K562 (cell line): ENCODE measurements at regions not wholly inside any gene's neighbourhood (a gene's known extent, or its start where the extent isn't known, plus 50 kb on each side); places are given as distances from the start of the nearest gene placed in this dataset.

Experiments
- ATAC-seq: fragments of 200-7000 bp; cut with Tn5 transposase; 3 replicates; pipeline ENCODE4 v1.9.1; 2020; ENCODE audit warnings: moderate library complexity
- BruUV-seq: library from RNA; stranded (reverse); fragments of 400-500 nt; replicated peaks from 2 replicates; lab custom pipeline; 2021; lab: Mats Ljungman, UMichigan
- CTCF ChIA-PET: fragments of 300-600 bp; formaldehyde crosslinking; extraction: SDS; loops from one replicate; lab custom pipeline; 2021; ENCODE audit warnings: low intra/inter-chr PET ratio; lab: Yijun Ruan, JAX
- POLR2A ChIA-PET: fragments of 300-600, 350-650 bp; sonication (Branson Sonifier 250); formaldehyde crosslinking; extraction: SDS; loops from one replicate; lab custom pipeline; 2021; ENCODE audit warnings: antibody characterized with exemption, inconsistent platforms; lab: Yijun Ruan, JAX
- DNase-seq, 4 experiments: peaks; one replicate each; pipeline versions ENCODE4 v3.0.0 to v3.0.0-alpha.2; 2011 to 2018; ENCODE audit warnings: low spot score in 3 of 4, mixed read lengths in 3 of 4; ENCODE audit errors: extremely low read depth in 1 of 4
- FAIRE-seq: peaks from 2 replicates; lab custom pipeline; 2011; peaks lifted over from hg19 to GRCh38; lab: Jason Lieb, UNC
- H2AFZ ChIP-seq: 2 replicates; pipeline ENCODE4 v1.6.0; 2011; ENCODE audit warnings: low read depth, low read length, control low read depth, inconsistent platforms
- H3K27ac ChIP-seq: fragments of 200-600 bp; 3 replicates; pipeline ENCODE4 v1.8.0; 2011; ENCODE audit warnings: low read depth, mild to moderate bottlenecking, control low read depth, inconsistent platforms, low read length, moderate library complexity, mixed read lengths; ENCODE audit errors: extremely low read depth
- H3K27me3 ChIP-seq, 2 experiments: fragments of 300-600 bp in 1 of 2; 2 replicates in 1 of 2; 3 replicates in 1 of 2; pipeline versions ENCODE4 v1.6.0 to v1.8.0; 2011; ENCODE audit warnings: inconsistent platforms in 2 of 2, low read length in 2 of 2, mild to moderate bottlenecking in 1 of 2, mixed read lengths in 1 of 2, moderate library complexity in 1 of 2; ENCODE audit not compliant: control insufficient read depth in 2 of 2, insufficient read depth in 2 of 2
- H3K36me3 ChIP-seq: fragments of 300-600 bp; 3 replicates; pipeline ENCODE4 v1.8.0; 2011; ENCODE audit warnings: mild to moderate bottlenecking, low read length, inconsistent platforms; ENCODE audit not compliant: control insufficient read depth, insufficient read depth
- H3K4me1 ChIP-seq, 2 experiments: fragments of 200-600 bp in 1 of 2; replicated peaks in 1 of 2; 2 replicates in 1 of 2; 3 replicates in 1 of 2; pipeline versions ENCODE4 v1.5.1 to v1.8.0; 2011; ENCODE audit warnings: inconsistent platforms in 2 of 2, low read length in 2 of 2, mild to moderate bottlenecking in 1 of 2, mixed read lengths in 1 of 2, moderate library complexity in 1 of 2; ENCODE audit not compliant: control insufficient read depth in 2 of 2, insufficient read depth in 2 of 2
- H3K4me2 ChIP-seq: 2 replicates; pipeline ENCODE4 v1.6.1; 2011; ENCODE audit warnings: low read length, control low read depth, inconsistent platforms, mixed read lengths; ENCODE audit not compliant: insufficient read depth
- H3K4me3 ChIP-seq: fragments of 200-600 bp; sonication (generic), shearing (Covaris generic); 2 replicates; pipeline ENCODE4 v1.5.1; 2016; ENCODE audit warnings: control low read depth, inconsistent platforms
- H3K79me2 ChIP-seq: fragments of 200-600 bp; 3 replicates; pipeline ENCODE4 v1.8.0; 2011; ENCODE audit warnings: low read length, inconsistent platforms; ENCODE audit not compliant: control insufficient read depth, insufficient read depth
- H3K9ac ChIP-seq, 2 experiments: 2 replicates each; pipeline versions ENCODE4 v1.6.0 to v1.6.1; 2011; ENCODE audit warnings: low read depth in 2 of 2, low read length in 2 of 2, control low read depth in 1 of 2, inconsistent platforms in 1 of 2, mild to moderate bottlenecking in 1 of 2, mixed read lengths in 1 of 2; ENCODE audit not compliant: insufficient read depth in 1 of 2
- H3K9me1 ChIP-seq: one replicate; pipeline ENCODE4 v1.6.0; 2011; ENCODE audit warnings: inconsistent platforms, mild to moderate bottlenecking, low read length, moderate library complexity; ENCODE audit not compliant: control insufficient read depth, insufficient read depth
- H3K9me3 ChIP-seq: replicated peaks from 2 replicates; pipeline ENCODE4 v1.5.1; 2011; ENCODE audit warnings: low read depth, low read length, inconsistent platforms; ENCODE audit not compliant: control insufficient read depth, insufficient read depth
- H4K20me1 ChIP-seq: replicated peaks from 2 replicates; pipeline ENCODE4 v1.6.1; 2011; ENCODE audit warnings: low read length, inconsistent platforms, mixed read lengths; ENCODE audit not compliant: control insufficient read depth, insufficient read depth
- BMI1 ChIP-seq: fragments of 150-350 bp; IDR thresholded peaks from 2 replicates; pipeline ENCODE4 v1.6.1; 2014; ENCODE audit warnings: low read length
- COPS2 ChIP-seq: fragments of 450-650 bp; conservative IDR thresholded peaks from 2 replicates; pipeline ENCODE4 v1.6.1; 2016; ENCODE audit warnings: mild to moderate bottlenecking, moderate library complexity
- HDAC3 ChIP-seq: fragments of 450-650 bp; IDR thresholded peaks from 2 replicates; pipeline ENCODE4 v1.6.1; 2018; ENCODE audit warnings: borderline replicate concordance, mild to moderate bottlenecking, moderate library complexity; ENCODE audit not compliant: partially characterized antibody
- KAT7 ChIP-seq: sonication (generic); formaldehyde crosslinking; IDR thresholded peaks from 2 replicates; pipeline ENCODE4 v1.8.0; 2022; ENCODE audit warnings: missing genetic modification reagents, mild to moderate bottlenecking, borderline replicate concordance
- OTX1 ChIP-seq: fragments of 450-650 bp; formaldehyde crosslinking; IDR thresholded peaks from 2 replicates; pipeline ENCODE4 v1.4.0; 2022; ENCODE audit warnings: mild to moderate bottlenecking
- PCBP1 ChIP-seq: fragments of 200-400 bp; formaldehyde crosslinking; IDR thresholded peaks from 2 replicates; pipeline ENCODE4 v1.6.1; 2018; ENCODE audit warnings: mild to moderate bottlenecking, low read depth, low read length; ENCODE audit not compliant: poor library complexity, severe bottlenecking
- RCOR1 ChIP-seq, 2 experiments: IDR thresholded peaks; 2 replicates each; pipeline ENCODE4 v1.6.1; 2012; ENCODE audit warnings: low read depth in 2 of 2, low read length in 2 of 2, borderline replicate concordance in 1 of 2, improper control_type of control experiment in 1 of 2
- SMAD3 ChIP-seq: fragments of 450-650 bp; formaldehyde crosslinking; conservative IDR thresholded peaks from 2 replicates; pipeline ENCODE4 v1.4.0; 2020; ENCODE audit warnings: mild to moderate bottlenecking
- YY1 ChIP-seq, 3 experiments: IDR thresholded peaks; 2 replicates each; pipeline ENCODE4 v1.6.1; 2011; ENCODE audit warnings: low read length in 2 of 3, mild to moderate bottlenecking in 2 of 3, moderate library complexity in 2 of 3, borderline replicate concordance in 1 of 3, control low read depth in 1 of 3, low read depth in 1 of 3; ENCODE audit not compliant: insufficient read depth in 3 of 3, insufficient replicate concordance in 2 of 3, control insufficient read depth in 1 of 3, insufficient read length in 1 of 3; ENCODE audit errors: extremely low read depth in 1 of 3
- ZBTB17 ChIP-seq: fragments of 450-650 bp; formaldehyde crosslinking; IDR thresholded peaks from 2 replicates; pipeline ENCODE4 v1.4.0; 2020; ENCODE audit warnings: mild to moderate bottlenecking
- ZNF121 ChIP-seq: sonication (generic); formaldehyde crosslinking; conservative IDR thresholded peaks from 2 replicates; pipeline ENCODE4 v1.8.0; 2022; ENCODE audit warnings: missing genetic modification reagents
- in situ Hi-C: fragments of 300-500 bp; cut with MboI; formaldehyde crosslinking; loops from 4 replicates; pipeline ENCODE4 v1.15.0; 2018; ENCODE audit warnings: inconsistent platforms, mixed read lengths
- intact Hi-C: fragments of 100-400 bp; cut with micrococcal nuclease; formaldehyde crosslinking; loops from 2 replicates; pipeline ENCODE4 v1.14.2; 2022

DNA sequence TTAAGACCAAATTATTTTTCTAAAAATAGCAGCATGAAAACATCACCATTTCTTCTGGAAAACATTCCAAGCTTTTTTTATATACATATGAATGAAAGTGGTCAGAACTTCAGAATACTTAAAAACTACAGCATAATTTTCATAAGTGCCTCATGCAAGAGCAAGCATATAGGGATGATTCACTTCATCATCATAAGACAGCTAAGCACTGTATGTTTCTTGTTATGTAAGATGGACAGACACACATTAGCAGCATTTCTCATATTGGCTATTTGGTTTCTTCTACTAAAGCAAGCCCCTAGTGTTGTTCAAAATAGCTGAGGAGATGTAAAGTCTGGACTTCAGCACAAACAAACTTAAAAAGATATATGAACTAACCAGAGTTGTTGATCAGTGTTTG, 213.1 kb upstream of the NOCT start:
- no peaks in the 10 kb centered on the region for H4K20me1 ChIP-seq
- TF ChIP-seq ZNF121 (no peak), SMAD3 (CRISPR knock-in tag) (no peak), KAT7 (CRISPR knock-in tag) (no peak), RCOR1 (IDR thresholded peaks at IDR 0.05; ENCODE audit: borderline replicate concordance in 1 of 2, low read depth in 2 of 2, low read length in 2 of 2) (no peak), BMI1 (no peak), HDAC3 (no peak), OTX1 (CRISPR knock-in tag) (no peak), YY1 (IDR thresholded peaks at IDR 0.05; ENCODE audit: borderline replicate concordance in 1 of 3, control insufficient read depth in 1 of 3, extremely low read depth in 1 of 3, insufficient read depth in 3 of 3, insufficient read length in 1 of 3, insufficient replicate concordance in 2 of 3, low read depth in 1 of 3, low read length in 2 of 3) (no peak), COPS2 (no peak), ZBTB17 (CRISPR knock-in tag) (no peak), PCBP1 (no peak)
- TF ChIP-seq, all 486 proteins: peak for 0
- ChIA-PET POLR2A (interaction anchor here (1.1 kb wide), 1 partner anchor 12 kb away, joined by 3 read pairs; no protein-coding TSS in a partner anchor), CTCF (no interaction called here)
- no peaks in the 10 kb centered on the region for H3K9me1 ChIP-seq
- H3K79me2 ChIP-seq, result no peaks in the 10 kb centered on the region
- BruUV-seq, result no TSS peak
- intact Hi-C loops, result no loop called here
- H3K4me1 ChIP-seq, result no peaks in the 10 kb centered on the region
- H3K4me3 ChIP-seq, result no peak overlapping the region
- ATAC-seq, result no peak
- no peak for FAIRE-seq
- no peak overlapping the region for H2AFZ ChIP-seq
- H3K9me3 ChIP-seq, result no peaks in the 10 kb centered on the region
- no peaks in the 10 kb centered on the region for H3K36me3 ChIP-seq
- DNase-seq, result no peak
- H3K4me2 ChIP-seq, result no peak overlapping the region
- H3K27ac ChIP-seq, result no peak overlapping the region
- H3K9ac ChIP-seq, result no peak overlapping the region
- no peaks in the 10 kb centered on the region for H3K27me3 ChIP-seq
- in situ Hi-C loops, result no loop called here
